ENCODE measurements at regions not wholly inside any gene's neighbourhood (a gene's known extent, or its start where the extent isn't known, plus 50 kb on each side); places are given as distances from the start of the nearest gene placed in this dataset.

DNA sequence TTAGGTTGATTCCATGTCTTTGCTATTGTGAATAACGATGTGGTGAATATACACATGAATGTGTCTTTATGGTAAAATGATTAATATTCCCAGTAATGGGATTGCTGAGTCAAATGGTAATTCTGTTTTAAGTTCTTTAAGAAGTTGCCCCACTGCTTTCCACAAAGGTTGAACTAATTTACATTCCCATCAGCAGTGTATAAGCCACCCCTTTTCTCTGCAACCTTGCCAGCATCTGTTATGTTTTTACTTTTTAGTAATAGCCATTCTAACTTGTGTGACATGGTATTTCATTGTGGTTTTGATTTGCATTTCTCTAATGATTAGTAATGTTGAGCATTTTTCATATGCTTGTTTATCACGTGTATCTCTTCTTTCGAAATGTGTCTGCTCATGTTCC lies 503.3 kb downstream of the PCDH18 start:
- TF ChIP-seq, protein P1, sequence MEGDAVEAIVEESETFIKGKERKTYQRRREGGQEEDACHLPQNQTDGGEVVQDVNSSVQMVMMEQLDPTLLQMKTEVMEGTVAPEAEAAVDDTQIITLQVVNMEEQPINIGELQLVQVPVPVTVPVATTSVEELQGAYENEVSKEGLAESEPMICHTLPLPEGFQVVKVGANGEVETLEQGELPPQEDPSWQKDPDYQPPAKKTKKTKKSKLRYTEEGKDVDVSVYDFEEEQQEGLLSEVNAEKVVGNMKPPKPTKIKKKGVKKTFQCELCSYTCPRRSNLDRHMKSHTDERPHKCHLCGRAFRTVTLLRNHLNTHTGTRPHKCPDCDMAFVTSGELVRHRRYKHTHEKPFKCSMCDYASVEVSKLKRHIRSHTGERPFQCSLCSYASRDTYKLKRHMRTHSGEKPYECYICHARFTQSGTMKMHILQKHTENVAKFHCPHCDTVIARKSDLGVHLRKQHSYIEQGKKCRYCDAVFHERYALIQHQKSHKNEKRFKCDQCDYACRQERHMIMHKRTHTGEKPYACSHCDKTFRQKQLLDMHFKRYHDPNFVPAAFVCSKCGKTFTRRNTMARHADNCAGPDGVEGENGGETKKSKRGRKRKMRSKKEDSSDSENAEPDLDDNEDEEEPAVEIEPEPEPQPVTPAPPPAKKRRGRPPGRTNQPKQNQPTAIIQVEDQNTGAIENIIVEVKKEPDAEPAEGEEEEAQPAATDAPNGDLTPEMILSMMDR (IDR thresholded peaks at IDR 0.05): no peak
- no peak for TF ChIP-seq POLR2AphosphoS5 (IDR thresholded peaks at IDR 0.05; ENCODE audit: low read depth, low read length)
- TF ChIP-seq SIN3A (IDR thresholded peaks at IDR 0.05; ENCODE audit: borderline replicate concordance, insufficient read depth, low read depth, low read length): no peak
- TF ChIP-seq, protein P2, sequence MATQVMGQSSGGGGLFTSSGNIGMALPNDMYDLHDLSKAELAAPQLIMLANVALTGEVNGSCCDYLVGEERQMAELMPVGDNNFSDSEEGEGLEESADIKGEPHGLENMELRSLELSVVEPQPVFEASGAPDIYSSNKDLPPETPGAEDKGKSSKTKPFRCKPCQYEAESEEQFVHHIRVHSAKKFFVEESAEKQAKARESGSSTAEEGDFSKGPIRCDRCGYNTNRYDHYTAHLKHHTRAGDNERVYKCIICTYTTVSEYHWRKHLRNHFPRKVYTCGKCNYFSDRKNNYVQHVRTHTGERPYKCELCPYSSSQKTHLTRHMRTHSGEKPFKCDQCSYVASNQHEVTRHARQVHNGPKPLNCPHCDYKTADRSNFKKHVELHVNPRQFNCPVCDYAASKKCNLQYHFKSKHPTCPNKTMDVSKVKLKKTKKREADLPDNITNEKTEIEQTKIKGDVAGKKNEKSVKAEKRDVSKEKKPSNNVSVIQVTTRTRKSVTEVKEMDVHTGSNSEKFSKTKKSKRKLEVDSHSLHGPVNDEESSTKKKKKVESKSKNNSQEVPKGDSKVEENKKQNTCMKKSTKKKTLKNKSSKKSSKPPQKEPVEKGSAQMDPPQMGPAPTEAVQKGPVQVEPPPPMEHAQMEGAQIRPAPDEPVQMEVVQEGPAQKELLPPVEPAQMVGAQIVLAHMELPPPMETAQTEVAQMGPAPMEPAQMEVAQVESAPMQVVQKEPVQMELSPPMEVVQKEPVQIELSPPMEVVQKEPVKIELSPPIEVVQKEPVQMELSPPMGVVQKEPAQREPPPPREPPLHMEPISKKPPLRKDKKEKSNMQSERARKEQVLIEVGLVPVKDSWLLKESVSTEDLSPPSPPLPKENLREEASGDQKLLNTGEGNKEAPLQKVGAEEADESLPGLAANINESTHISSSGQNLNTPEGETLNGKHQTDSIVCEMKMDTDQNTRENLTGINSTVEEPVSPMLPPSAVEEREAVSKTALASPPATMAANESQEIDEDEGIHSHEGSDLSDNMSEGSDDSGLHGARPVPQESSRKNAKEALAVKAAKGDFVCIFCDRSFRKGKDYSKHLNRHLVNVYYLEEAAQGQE (IDR thresholded peaks at IDR 0.05; ENCODE audit: insufficient read depth in 1 of 2, low read depth in 2 of 2, low read length in 1 of 2): no peak

Measured in Panc1 (cell line).